Astrocyte (in vitro differentiated cells and primary cell): ENCODE measurements at regions not wholly inside any gene's neighbourhood (a gene's known extent, or its start where the extent isn't known, plus 50 kb on each side); places are given as distances from the start of the nearest gene placed in this dataset.

Source experiments
- EZH2 ChIP-seq: IDR thresholded peaks from 2 replicates; pipeline ENCODE4 v1.6.1; 2012; ENCODE audit warnings: mild to moderate bottlenecking, low read length, inconsistent platforms; ENCODE audit not compliant: insufficient read depth
- TF ChIP-seq, protein P1 (sequence below): IDR thresholded peaks from 2 replicates; pipeline ENCODE4 v1.5.1; 2011; ENCODE audit warnings: low read depth, mild to moderate bottlenecking, inconsistent platforms, low read length, moderate library complexity; ENCODE audit not compliant: insufficient read depth

GRCh38 chr3:104810896-104811295 is 555.8 kb upstream of the ALCAM start:
- TF ChIP-seq, protein P1, sequence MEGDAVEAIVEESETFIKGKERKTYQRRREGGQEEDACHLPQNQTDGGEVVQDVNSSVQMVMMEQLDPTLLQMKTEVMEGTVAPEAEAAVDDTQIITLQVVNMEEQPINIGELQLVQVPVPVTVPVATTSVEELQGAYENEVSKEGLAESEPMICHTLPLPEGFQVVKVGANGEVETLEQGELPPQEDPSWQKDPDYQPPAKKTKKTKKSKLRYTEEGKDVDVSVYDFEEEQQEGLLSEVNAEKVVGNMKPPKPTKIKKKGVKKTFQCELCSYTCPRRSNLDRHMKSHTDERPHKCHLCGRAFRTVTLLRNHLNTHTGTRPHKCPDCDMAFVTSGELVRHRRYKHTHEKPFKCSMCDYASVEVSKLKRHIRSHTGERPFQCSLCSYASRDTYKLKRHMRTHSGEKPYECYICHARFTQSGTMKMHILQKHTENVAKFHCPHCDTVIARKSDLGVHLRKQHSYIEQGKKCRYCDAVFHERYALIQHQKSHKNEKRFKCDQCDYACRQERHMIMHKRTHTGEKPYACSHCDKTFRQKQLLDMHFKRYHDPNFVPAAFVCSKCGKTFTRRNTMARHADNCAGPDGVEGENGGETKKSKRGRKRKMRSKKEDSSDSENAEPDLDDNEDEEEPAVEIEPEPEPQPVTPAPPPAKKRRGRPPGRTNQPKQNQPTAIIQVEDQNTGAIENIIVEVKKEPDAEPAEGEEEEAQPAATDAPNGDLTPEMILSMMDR = no peak
- no peak for TF ChIP-seq EZH2
